Fibroblast of villous mesenchyme (primary cell): ENCODE measurements at regions not wholly inside any gene's neighbourhood (a gene's known extent, or its start where the extent isn't known, plus 50 kb on each side); places are given as distances from the start of the nearest gene placed in this dataset.
A peak's percentile ranks its signal among the peaks of the same experiment; 100 is the strongest.

ENCODE experiments used
- DNase-seq: peaks from one replicate; pipeline ENCODE4 v3.0.0-alpha.2; 2010; ENCODE audit warnings: low read depth
- H3K4me3 ChIP-seq: 2 replicates; pipeline ENCODE4 v1.5.1; 2011; ENCODE audit warnings: low read depth, mild to moderate bottlenecking, low read length
- TF ChIP-seq, protein P1 (sequence below): IDR thresholded peaks from 2 replicates; pipeline ENCODE4 v1.5.1; 2012; ENCODE audit warnings: low read depth, mild to moderate bottlenecking, low read length; ENCODE audit not compliant: insufficient read depth

- TF ChIP-seq, protein P1, sequence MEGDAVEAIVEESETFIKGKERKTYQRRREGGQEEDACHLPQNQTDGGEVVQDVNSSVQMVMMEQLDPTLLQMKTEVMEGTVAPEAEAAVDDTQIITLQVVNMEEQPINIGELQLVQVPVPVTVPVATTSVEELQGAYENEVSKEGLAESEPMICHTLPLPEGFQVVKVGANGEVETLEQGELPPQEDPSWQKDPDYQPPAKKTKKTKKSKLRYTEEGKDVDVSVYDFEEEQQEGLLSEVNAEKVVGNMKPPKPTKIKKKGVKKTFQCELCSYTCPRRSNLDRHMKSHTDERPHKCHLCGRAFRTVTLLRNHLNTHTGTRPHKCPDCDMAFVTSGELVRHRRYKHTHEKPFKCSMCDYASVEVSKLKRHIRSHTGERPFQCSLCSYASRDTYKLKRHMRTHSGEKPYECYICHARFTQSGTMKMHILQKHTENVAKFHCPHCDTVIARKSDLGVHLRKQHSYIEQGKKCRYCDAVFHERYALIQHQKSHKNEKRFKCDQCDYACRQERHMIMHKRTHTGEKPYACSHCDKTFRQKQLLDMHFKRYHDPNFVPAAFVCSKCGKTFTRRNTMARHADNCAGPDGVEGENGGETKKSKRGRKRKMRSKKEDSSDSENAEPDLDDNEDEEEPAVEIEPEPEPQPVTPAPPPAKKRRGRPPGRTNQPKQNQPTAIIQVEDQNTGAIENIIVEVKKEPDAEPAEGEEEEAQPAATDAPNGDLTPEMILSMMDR, result no peak
- no peak overlapping the region for H3K4me3 ChIP-seq
- no peak for DNase-seq
Observed at GRCh38 chr10:52639652-52640051, 132.9 kb downstream of the MBL2 start.

DNA sequence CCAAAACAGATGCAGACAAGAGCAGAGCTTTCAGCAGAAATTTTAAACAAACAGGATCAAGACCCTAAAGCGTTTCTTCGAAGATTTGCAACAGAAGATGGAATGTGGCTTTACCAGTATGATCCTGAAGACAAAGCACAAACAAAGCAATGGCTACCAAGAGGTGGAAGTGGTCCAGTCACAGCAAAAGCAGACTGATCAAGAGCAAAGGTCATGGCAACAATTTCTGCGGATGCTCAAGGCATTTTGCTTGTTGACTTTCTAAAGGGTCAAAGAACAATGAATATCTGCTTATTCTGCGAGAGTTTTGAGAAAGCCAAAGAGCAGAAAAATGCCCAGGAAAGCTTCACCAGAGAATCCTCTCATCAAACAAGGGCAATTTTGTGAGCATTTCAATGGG is 130.4 kb downstream of the MBL2 start:
- H3K4me3 ChIP-seq, result no peak overlapping the region
- TF ChIP-seq, protein P1, result no peak
- DNase-seq, result no peak

DNA sequence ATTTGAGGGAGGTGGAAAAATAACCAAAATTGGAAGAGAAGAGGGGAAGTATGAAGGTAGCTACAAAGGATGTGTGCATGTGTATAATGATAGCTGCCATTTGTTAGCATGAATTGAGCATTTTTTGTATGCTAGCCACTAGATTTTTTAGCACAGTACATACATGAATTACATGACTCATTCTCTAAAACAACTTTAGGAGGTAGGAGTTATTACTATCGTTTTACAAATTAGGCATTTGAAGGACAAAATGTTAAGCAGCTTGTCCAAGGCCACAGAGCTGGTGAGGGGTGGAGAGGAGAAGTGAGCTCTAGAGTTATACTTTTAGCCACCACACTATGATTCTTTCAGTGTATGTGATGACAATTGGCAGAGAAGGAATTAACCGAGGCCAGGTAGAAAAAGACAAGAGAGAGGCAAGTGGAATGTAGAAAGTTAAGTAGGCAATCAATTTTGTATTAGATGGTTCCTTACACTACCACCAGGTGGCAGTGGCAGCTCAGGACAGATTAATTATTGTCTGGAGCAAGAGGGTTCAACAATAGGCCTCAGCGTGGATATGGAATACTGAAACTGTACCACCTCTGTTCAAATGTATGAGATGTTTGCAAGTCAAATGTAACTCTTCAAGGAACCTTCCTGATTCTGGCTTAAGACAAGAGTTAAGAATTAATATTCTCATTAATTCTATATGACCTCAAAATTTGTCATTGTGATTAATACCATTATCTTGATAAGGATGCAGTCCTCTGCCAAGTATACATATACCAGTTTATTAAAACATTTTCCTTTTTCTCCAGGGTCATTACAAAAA is 128.0 kb downstream of the MBL2 start:
- TF ChIP-seq, protein P1, result peak; percentile 79
- H3K4me3 ChIP-seq, result no peak overlapping the region
- DNase-seq, result peak; percentile 51

GRCh38 chr10:52645187-52645758 is 127.3 kb downstream of the MBL2 start:
- TF ChIP-seq, protein P1, result no peak
- no peak overlapping the region for H3K4me3 ChIP-seq
- DNase-seq, result no peak

DNA sequence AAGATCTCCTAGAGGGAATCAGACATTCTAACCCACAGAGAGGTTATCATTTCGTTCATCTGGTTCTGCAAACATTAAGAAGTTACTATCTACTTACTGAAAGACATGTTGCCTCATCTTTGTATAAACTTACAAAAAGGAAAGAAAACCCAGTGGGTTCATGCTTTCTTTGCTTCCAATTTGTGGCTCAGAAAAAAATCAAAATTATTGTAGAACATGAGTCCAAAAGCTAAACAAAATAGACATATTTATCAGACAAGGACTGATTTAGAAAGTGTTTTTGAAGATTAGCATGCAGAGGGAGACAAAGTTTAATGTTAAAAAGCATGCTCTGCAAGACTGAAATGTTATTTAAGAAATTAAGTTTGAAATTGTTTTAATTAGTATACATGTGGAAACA is 123.1 kb downstream of the MBL2 start:
- TF ChIP-seq, protein P1, result no peak
- H3K4me3 ChIP-seq, result no peak overlapping the region
- peak; percentile 54 for DNase-seq

DNA sequence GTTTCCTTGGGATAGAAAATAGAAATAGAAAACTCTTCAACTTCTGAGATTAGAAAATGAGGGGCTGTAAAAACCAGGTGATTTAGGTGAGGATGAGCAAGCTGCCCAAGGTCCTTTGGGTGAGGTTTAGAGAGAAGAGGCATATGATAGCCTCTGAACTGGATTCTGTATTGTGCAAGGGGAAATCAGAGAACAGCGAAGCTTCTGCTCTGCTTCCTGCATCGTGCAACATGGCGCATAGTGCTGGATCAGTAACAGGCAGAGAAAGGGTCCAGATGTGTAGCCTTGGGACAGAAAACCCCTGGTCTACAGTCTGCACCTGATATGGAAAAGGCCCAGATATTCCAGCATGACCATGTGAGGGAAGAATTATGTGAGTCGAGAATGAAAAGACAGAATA is 121.7 kb downstream of the MBL2 start:
- H3K4me3 ChIP-seq, result no peak overlapping the region
- no peak for DNase-seq
- TF ChIP-seq, protein P1, result no peak
